ENCODE measurements at regions not wholly inside any gene's neighbourhood (a gene's known extent, or its start where the extent isn't known, plus 50 kb on each side); places are given as distances from the start of the nearest gene placed in this dataset.

DNA sequence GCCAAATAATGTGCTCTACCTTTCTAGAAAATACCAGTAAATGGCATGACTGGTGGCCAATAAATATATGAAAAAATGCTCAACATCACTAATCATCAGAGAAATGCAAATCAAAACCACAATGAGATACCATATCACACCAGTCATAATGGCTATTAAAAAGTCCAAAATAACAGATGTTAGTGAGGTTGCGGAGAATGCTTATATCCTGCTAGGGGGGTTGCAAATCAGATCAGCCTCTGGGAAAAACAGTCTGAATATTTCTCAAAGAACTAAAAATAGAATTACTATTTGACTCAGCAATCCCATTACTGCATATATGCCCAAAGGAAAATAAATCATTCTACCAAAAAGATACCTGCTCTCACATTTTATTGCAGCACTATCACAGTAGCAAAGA, 115.1 kb downstream of the RASGEF1B start:
- Histone ChIP-seq H4K20me1 (ENCODE audit: low read depth, low read length) (no peaks in the 10 kb centered on the region), H3K79me2 (ENCODE audit: insufficient read depth, low read length) (no peaks in the 10 kb centered on the region), H3K9me3 (ENCODE audit: insufficient read depth, low read length) (no peaks in the 10 kb centered on the region), H3K27me3 (ENCODE audit: low read length) (no peaks in the 10 kb centered on the region), H3K36me3 (ENCODE audit: low read length) (no peaks in the 10 kb centered on the region), H3K4me3 (ENCODE audit: insufficient read depth, low read length, poor library complexity, severe bottlenecking) (no peak overlapping the region), H3K27ac (ENCODE audit: low read depth, low read length) (no peak overlapping the region), H3K4me2 (ENCODE audit: low read depth, low read length, poor library complexity, severe bottlenecking) (no peak overlapping the region), H2AFZ (ENCODE audit: low read depth, low read length, severe bottlenecking) (no peak overlapping the region), H3K9ac (ENCODE audit: low read length) (no peak overlapping the region), H3F3A (ENCODE audit: insufficient read depth) (no peaks in the 10 kb centered on the region), H3K9me2 (replicated peaks; ENCODE audit: insufficient read depth, low read length) (no peaks in the 10 kb centered on the region)
- TF ChIP-seq EZH2phosphoT487 (conservative IDR thresholded peaks at IDR 0.05; ENCODE audit: low read length): no peak
- TF ChIP-seq, protein P1, sequence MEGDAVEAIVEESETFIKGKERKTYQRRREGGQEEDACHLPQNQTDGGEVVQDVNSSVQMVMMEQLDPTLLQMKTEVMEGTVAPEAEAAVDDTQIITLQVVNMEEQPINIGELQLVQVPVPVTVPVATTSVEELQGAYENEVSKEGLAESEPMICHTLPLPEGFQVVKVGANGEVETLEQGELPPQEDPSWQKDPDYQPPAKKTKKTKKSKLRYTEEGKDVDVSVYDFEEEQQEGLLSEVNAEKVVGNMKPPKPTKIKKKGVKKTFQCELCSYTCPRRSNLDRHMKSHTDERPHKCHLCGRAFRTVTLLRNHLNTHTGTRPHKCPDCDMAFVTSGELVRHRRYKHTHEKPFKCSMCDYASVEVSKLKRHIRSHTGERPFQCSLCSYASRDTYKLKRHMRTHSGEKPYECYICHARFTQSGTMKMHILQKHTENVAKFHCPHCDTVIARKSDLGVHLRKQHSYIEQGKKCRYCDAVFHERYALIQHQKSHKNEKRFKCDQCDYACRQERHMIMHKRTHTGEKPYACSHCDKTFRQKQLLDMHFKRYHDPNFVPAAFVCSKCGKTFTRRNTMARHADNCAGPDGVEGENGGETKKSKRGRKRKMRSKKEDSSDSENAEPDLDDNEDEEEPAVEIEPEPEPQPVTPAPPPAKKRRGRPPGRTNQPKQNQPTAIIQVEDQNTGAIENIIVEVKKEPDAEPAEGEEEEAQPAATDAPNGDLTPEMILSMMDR (IDR thresholded peaks at IDR 0.05; ENCODE audit: insufficient read depth, low read length, poor library complexity, severe bottlenecking): no peak

DNA sequence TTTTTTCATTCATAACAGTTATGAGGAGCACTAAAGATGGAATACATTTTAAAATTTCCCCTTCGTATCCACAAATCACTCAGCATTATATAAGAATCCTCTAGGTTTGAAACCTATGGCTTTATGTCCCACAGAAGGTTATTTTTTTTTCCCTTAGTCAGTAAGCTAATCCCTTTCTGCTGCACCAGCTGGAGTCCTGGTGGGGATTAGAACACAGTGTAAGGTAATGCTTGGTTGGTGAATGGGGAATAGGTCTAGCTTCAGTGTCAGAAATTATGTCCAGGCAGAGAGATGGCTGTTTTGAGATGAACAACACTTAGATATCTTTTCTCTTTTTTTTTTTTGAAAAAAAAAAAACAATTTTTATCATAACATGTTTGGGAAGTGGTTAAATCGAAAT, 116.6 kb downstream of the RASGEF1B start:
- Histone ChIP-seq H3K79me2 (ENCODE audit: insufficient read depth, low read length) (no peaks in the 10 kb centered on the region), H3F3A (ENCODE audit: insufficient read depth) (no peaks in the 10 kb centered on the region), H3K9ac (ENCODE audit: low read length) (no peak overlapping the region), H4K20me1 (ENCODE audit: low read depth, low read length) (no peaks in the 10 kb centered on the region), H3K27me3 (ENCODE audit: low read length) (no peaks in the 10 kb centered on the region), H3K4me3 (ENCODE audit: insufficient read depth, low read length, poor library complexity, severe bottlenecking) (no peak overlapping the region), H3K9me3 (ENCODE audit: insufficient read depth, low read length) (no peaks in the 10 kb centered on the region), H2AFZ (ENCODE audit: low read depth, low read length, severe bottlenecking) (no peak overlapping the region), H3K36me3 (ENCODE audit: low read length) (no peaks in the 10 kb centered on the region), H3K9me2 (replicated peaks; ENCODE audit: insufficient read depth, low read length) (no peaks in the 10 kb centered on the region), H3K27ac (ENCODE audit: low read depth, low read length) (no peak overlapping the region), H3K4me2 (ENCODE audit: low read depth, low read length, poor library complexity, severe bottlenecking) (no peak overlapping the region)
- TF ChIP-seq, protein P1 (IDR thresholded peaks at IDR 0.05; ENCODE audit: insufficient read depth, low read length, poor library complexity, severe bottlenecking): no peak
- no peak for TF ChIP-seq EZH2phosphoT487 (conservative IDR thresholded peaks at IDR 0.05; ENCODE audit: low read length)

GRCh38 chr4:81353861-81354260, 117.8 kb downstream of the RASGEF1B start:
- no peak overlapping the region for H2AFZ ChIP-seq (ENCODE audit: low read depth, low read length, severe bottlenecking)
- no peaks in the 10 kb centered on the region for H3K9me3 ChIP-seq (ENCODE audit: insufficient read depth, low read length)
- H4K20me1 ChIP-seq (ENCODE audit: low read depth, low read length): no peaks in the 10 kb centered on the region
- H3K27ac ChIP-seq (ENCODE audit: low read depth, low read length): no peak overlapping the region
- no peaks in the 10 kb centered on the region for H3K27me3 ChIP-seq (ENCODE audit: low read length)
- TF ChIP-seq, protein P1 (IDR thresholded peaks at IDR 0.05; ENCODE audit: insufficient read depth, low read length, poor library complexity, severe bottlenecking): no peak
- no peak for TF ChIP-seq EZH2phosphoT487 (conservative IDR thresholded peaks at IDR 0.05; ENCODE audit: low read length)
- no peaks in the 10 kb centered on the region for H3F3A ChIP-seq (ENCODE audit: insufficient read depth)
- H3K36me3 ChIP-seq (ENCODE audit: low read length): no peaks in the 10 kb centered on the region
- H3K79me2 ChIP-seq (ENCODE audit: insufficient read depth, low read length): no peaks in the 10 kb centered on the region
- H3K4me3 ChIP-seq (ENCODE audit: insufficient read depth, low read length, poor library complexity, severe bottlenecking): no peak overlapping the region
- no peak overlapping the region for H3K4me2 ChIP-seq (ENCODE audit: low read depth, low read length, poor library complexity, severe bottlenecking)
- no peak overlapping the region for H3K9ac ChIP-seq (ENCODE audit: low read length)
- H3K9me2 ChIP-seq (replicated peaks; ENCODE audit: insufficient read depth, low read length): no peaks in the 10 kb centered on the region
